ENCODE measurements at regions not wholly inside any gene's neighbourhood (a gene's known extent, or its start where the extent isn't known, plus 50 kb on each side); places are given as distances from the start of the nearest gene placed in this dataset.
"Not testable (repeated sequence)": the region's sequence is repeated elsewhere in the genome, so short reads cannot be mapped to it uniquely, and the experiment has no call there.

DNA sequence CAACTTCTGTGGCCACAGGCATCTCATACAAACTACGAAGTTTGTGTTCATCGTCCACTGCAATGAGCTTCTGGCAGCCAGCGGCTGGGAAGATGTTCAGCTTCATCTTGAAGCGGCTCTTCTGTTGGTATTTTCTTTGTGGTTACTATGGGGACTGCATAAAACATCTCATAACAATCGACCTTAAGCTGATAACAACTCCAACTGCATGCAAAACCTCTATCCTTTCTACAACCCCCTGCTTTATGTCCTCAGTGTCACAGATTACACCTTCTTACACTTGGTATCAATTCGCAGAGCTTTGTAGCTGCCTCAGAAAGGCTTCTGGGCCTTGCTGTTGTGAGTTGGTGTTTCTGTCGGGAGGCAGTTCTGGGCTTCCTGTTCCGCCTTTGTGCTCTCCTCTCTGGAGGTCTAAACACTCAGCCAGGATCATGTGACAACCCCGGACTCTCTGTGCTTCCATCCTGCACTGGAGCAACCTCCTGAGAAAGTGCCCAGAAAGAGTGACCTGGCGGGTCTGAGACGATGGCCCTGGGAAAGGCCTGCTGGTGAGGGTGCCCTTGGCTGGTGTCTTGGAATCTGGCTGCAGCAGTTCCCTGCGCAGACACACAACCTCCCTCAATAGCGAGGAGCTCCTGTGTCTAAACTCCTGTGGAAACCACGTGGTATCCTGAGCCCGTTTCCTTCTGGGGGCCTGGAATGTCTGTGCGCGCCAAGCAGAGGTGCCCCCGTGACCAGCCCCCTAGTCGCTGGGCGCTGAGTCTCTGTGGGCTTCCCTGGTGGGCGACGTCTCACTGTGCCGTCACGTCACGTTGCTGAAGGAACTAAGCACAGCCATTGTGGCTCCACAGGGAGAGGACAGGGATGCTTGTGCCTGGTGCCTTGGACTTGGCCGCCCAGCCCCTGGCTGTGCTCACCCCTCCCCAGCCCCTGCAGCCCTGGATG lies 339.6 kb downstream of the ADGRD1 start:
- TF ChIP-seq POLR2A, POLR2AphosphoS5 (IDR thresholded peaks at IDR 0.05; ENCODE audit: low read depth, low read length): not testable (repeated sequence)

Data from GM12892 (cell line).